BJ (cell line): ENCODE measurements at regions not wholly inside any gene's neighbourhood (a gene's known extent, or its start where the extent isn't known, plus 50 kb on each side); places are given as distances from the start of the nearest gene placed in this dataset.

Experiments
- CTCF ChIA-PET: fragments of 350-600 bp; formaldehyde crosslinking; extraction: SDS; loops from one replicate; lab custom pipeline; 2021; ENCODE audit warnings: antibody characterized with exemption, inconsistent platforms; lab: Yijun Ruan, JAX
- POLR2A ChIA-PET: fragments of 300-600 bp; sonication (Branson Sonifier 250); formaldehyde crosslinking; extraction: SDS; loops from one replicate; lab custom pipeline; 2021; ENCODE audit warnings: antibody characterized with exemption; lab: Charles Lee
- DNase-seq: peaks from one replicate; pipeline ENCODE4 v3.0.0-alpha.2; 2011; ENCODE audit warnings: low read depth
- H3K27me3 ChIP-seq: 2 replicates; pipeline ENCODE4 v1.6.0; 2011; ENCODE audit warnings: low read length; ENCODE audit not compliant: control insufficient read depth, insufficient read depth
- H3K36me3 ChIP-seq: 2 replicates; pipeline ENCODE4 v1.5.1; 2011; ENCODE audit warnings: low read length; ENCODE audit not compliant: control insufficient read depth, insufficient read depth
- H3K4me3 ChIP-seq: 2 replicates; pipeline ENCODE4 v1.5.1; 2011; ENCODE audit warnings: low read depth, mild to moderate bottlenecking, control low read depth, low read length
- CTCF ChIP-seq: IDR thresholded peaks from 2 replicates; pipeline ENCODE4 v1.5.1; 2011; ENCODE audit warnings: low read depth, mild to moderate bottlenecking, control low read depth, inconsistent platforms, low read length, moderate library complexity; ENCODE audit not compliant: insufficient read depth

GRCh38 chrY:7730664-7731063 lies 819.1 kb upstream of the AMELY start:
- DNase-seq: no peak
- no peak overlapping the region for H3K4me3 ChIP-seq
- H3K36me3 ChIP-seq: no peaks in the 10 kb centered on the region
- ChIA-PET POLR2A (no interaction called here), CTCF (no interaction called here)
- TF ChIP-seq CTCF: no peak
- H3K27me3 ChIP-seq: no peaks in the 10 kb centered on the region

GRCh38 chrY:7730071-7730470 lies 818.5 kb upstream of the AMELY start:
- no peaks in the 10 kb centered on the region for H3K36me3 ChIP-seq
- CTCF ChIA-PET: no interaction called here
- DNase-seq: no peak
- TF ChIP-seq CTCF: no peak
- POLR2A ChIA-PET: no interaction called here
- H3K27me3 ChIP-seq: no peaks in the 10 kb centered on the region
- no peak overlapping the region for H3K4me3 ChIP-seq

- no peaks in the 10 kb centered on the region for H3K36me3 ChIP-seq
- no peak for DNase-seq
- POLR2A ChIA-PET: no interaction called here
- no peaks in the 10 kb centered on the region for H3K27me3 ChIP-seq
- CTCF ChIA-PET: no interaction called here
- no peak overlapping the region for H3K4me3 ChIP-seq
- TF ChIP-seq CTCF: no peak
Observed at GRCh38 chrY:7729318-7730011, 817.9 kb upstream of the AMELY start.

- no peaks in the 10 kb centered on the region for H3K27me3 ChIP-seq
- CTCF ChIA-PET: no interaction called here
- DNase-seq: no peak
- no peak for TF ChIP-seq CTCF
- POLR2A ChIA-PET: no interaction called here
- no peaks in the 10 kb centered on the region for H3K36me3 ChIP-seq
- no peak overlapping the region for H3K4me3 ChIP-seq
Observed at GRCh38 chrY:7728935-7729317, 817.4 kb upstream of the AMELY start.

GRCh38 chrY:7725791-7726460 lies 814.4 kb upstream of the AMELY start:
- no peaks in the 10 kb centered on the region for H3K36me3 ChIP-seq
- H3K4me3 ChIP-seq: no peak overlapping the region
- no peaks in the 10 kb centered on the region for H3K27me3 ChIP-seq
- no peak for DNase-seq
- no peak for TF ChIP-seq CTCF
- CTCF ChIA-PET: no interaction called here
- POLR2A ChIA-PET: no interaction called here
